HEK293 (cell line): ENCODE measurements at regions not wholly inside any gene's neighbourhood (a gene's known extent, or its start where the extent isn't known, plus 50 kb on each side); places are given as distances from the start of the nearest gene placed in this dataset.
"Not testable (repeated sequence)": the region's sequence is repeated elsewhere in the genome, so short reads cannot be mapped to it uniquely, and the experiment has no call there.

ENCODE experiments used
- CTCF ChIA-PET: fragments of 350-600 bp; formaldehyde crosslinking; extraction: SDS; loops from one replicate; lab custom pipeline; 2021; ENCODE audit warnings: antibody characterized with exemption; lab: Yijun Ruan, JAX
- POLR2A ChIA-PET: fragments of 300-600 bp; formaldehyde crosslinking; extraction: SDS; loops from one replicate; lab custom pipeline; 2020; ENCODE audit warnings: antibody characterized with exemption, inconsistent platforms; lab: Yijun Ruan, JAX
- H3K27ac ChIP-seq: fragments of 200-500 bp; sonication (Bioruptor generic); 2 replicates; pipeline ENCODE4 v1.5.1; 2014; ENCODE audit warnings: low read depth, low read length, control low read depth, inconsistent platforms; ENCODE audit errors: extremely low read depth
- H3K36me3 ChIP-seq, 2 experiments: fragments of 200-500 bp in 1 of 2; sonication (Bioruptor generic) in 1 of 2; 1 replicate in 1 of 2; 2 replicates in 1 of 2; pipeline ENCODE4 v1.5.1; 2014 to 2017; ENCODE audit warnings: inconsistent platforms in 2 of 2, low read length in 2 of 2; ENCODE audit not compliant: control insufficient read depth in 2 of 2, insufficient read depth in 1 of 2
- H3K4me1 ChIP-seq: fragments of 200-500 bp; sonication (Bioruptor generic); 2 replicates; pipeline ENCODE4 v1.5.1; 2014; ENCODE audit warnings: mild to moderate bottlenecking, low read length, inconsistent platforms; ENCODE audit not compliant: control insufficient read depth, insufficient read depth
- H3K4me3 ChIP-seq: 2 replicates; pipeline ENCODE4 v1.5.1; 2011; ENCODE audit warnings: low read depth, mild to moderate bottlenecking, control low read depth, low read length, moderate library complexity
- H3K9me3 ChIP-seq: fragments of 200-500 bp; sonication (Bioruptor generic); 2 replicates; pipeline ENCODE4 v1.5.1; 2014; ENCODE audit warnings: low read depth, low read length, inconsistent platforms; ENCODE audit not compliant: control insufficient read depth, insufficient read depth
- BCL6B ChIP-seq: fragments of 450-650 bp; formaldehyde crosslinking; IDR thresholded peaks from 2 replicates; pipeline ENCODE4 v1.5.1; 2017; ENCODE audit warnings: missing biosample characterization, missing genetic modification characterization
- GFI1B ChIP-seq: fragments of 450-650 bp; formaldehyde crosslinking; IDR thresholded peaks from 2 replicates; pipeline ENCODE4 v1.5.1; 2016; ENCODE audit warnings: missing biosample characterization, missing genetic modification characterization
- GLIS1 ChIP-seq: fragments of 450-650 bp; formaldehyde crosslinking; IDR thresholded peaks from 2 replicates; pipeline ENCODE4 v1.5.1; 2016; ENCODE audit warnings: missing biosample characterization, missing genetic modification characterization
- HOXC10 ChIP-seq: sonication (generic); formaldehyde crosslinking; IDR thresholded peaks from 2 replicates; pipeline ENCODE4 v1.8.1; 2023; ENCODE audit warnings: mild to moderate bottlenecking, missing genetic modification reagents
- HOXD13 ChIP-seq: sonication (generic); formaldehyde crosslinking; IDR thresholded peaks from 2 replicates; pipeline ENCODE4 v1.8.0; 2022; ENCODE audit warnings: missing genetic modification reagents, borderline replicate concordance
- MZF1 ChIP-seq: fragments of 450-650 bp; formaldehyde crosslinking; IDR thresholded peaks from 2 replicates; pipeline ENCODE4 v1.5.1; 2017; ENCODE audit warnings: missing biosample characterization, missing genetic modification characterization, borderline replicate concordance
- PBX3 ChIP-seq: sonication (generic); formaldehyde crosslinking; IDR thresholded peaks from 2 replicates; pipeline ENCODE4 v1.8.1; 2022; ENCODE audit warnings: mild to moderate bottlenecking, moderate library complexity, missing genetic modification reagents
- PRDM1 ChIP-seq: fragments of 450-650 bp; formaldehyde crosslinking; IDR thresholded peaks from 2 replicates; pipeline ENCODE4; 2016; ENCODE audit warnings: missing biosample characterization, missing genetic modification characterization
- YY2 ChIP-seq: fragments of 450-650 bp; formaldehyde crosslinking; IDR thresholded peaks from 2 replicates; pipeline ENCODE4 v1.5.1; 2016; ENCODE audit warnings: missing biosample characterization, missing genetic modification characterization
- ZBTB7A ChIP-seq: fragments of 450-650 bp; formaldehyde crosslinking; IDR thresholded peaks from 2 replicates; pipeline ENCODE4 v1.5.1; 2016; ENCODE audit warnings: low read depth, missing biosample characterization, missing genetic modification characterization
- ZNF138 ChIP-seq: fragments of 450-650 bp; formaldehyde crosslinking; IDR thresholded peaks from 2 replicates; pipeline ENCODE4 v1.5.1; 2016; ENCODE audit warnings: missing biosample characterization, missing genetic modification characterization, borderline replicate concordance
- ZNF148 ChIP-seq: fragments of 450-650 bp; formaldehyde crosslinking; IDR thresholded peaks from 2 replicates; pipeline ENCODE4 v1.5.0; 2017; ENCODE audit warnings: missing biosample characterization, missing genetic modification characterization, borderline replicate concordance
- ZNF155 ChIP-seq: fragments of 450-650 bp; formaldehyde crosslinking; IDR thresholded peaks from 2 replicates; pipeline ENCODE4 v1.5.1; 2016; ENCODE audit warnings: missing biosample characterization, missing genetic modification characterization
- ZNF169 ChIP-seq: fragments of 450-650 bp; formaldehyde crosslinking; IDR thresholded peaks from 2 replicates; pipeline ENCODE4 v1.5.1; 2016; ENCODE audit warnings: missing biosample characterization, missing genetic modification characterization
- ZNF19 ChIP-seq: fragments of 450-650 bp; formaldehyde crosslinking; IDR thresholded peaks from 2 replicates; pipeline ENCODE4; 2016; ENCODE audit warnings: missing biosample characterization, missing genetic modification characterization, low read depth
- ZNF211 ChIP-seq: fragments of 450-650 bp; formaldehyde crosslinking; IDR thresholded peaks from 2 replicates; pipeline ENCODE4 v1.5.1; 2016; ENCODE audit warnings: low read depth, missing biosample characterization, missing genetic modification characterization
- ZNF324 ChIP-seq: fragments of 450-650 bp; formaldehyde crosslinking; IDR thresholded peaks from 2 replicates; pipeline ENCODE4 v1.5.1; 2016; ENCODE audit warnings: missing biosample characterization, missing genetic modification characterization
- ZNF350 ChIP-seq: fragments of 450-650 bp; formaldehyde crosslinking; IDR thresholded peaks from 2 replicates; pipeline ENCODE4 v1.5.0; 2017; ENCODE audit warnings: missing biosample characterization, mild to moderate bottlenecking, missing genetic modification characterization
- ZNF366 ChIP-seq: fragments of 450-650 bp; formaldehyde crosslinking; conservative IDR thresholded peaks from 2 replicates; pipeline ENCODE4 v1.5.1; 2016; ENCODE audit warnings: missing biosample characterization, missing genetic modification characterization
- ZNF426 ChIP-seq: fragments of 450-650 bp; formaldehyde crosslinking; IDR thresholded peaks from 2 replicates; pipeline ENCODE4 v1.5.1; 2017; ENCODE audit warnings: missing biosample characterization, missing genetic modification characterization, mild to moderate bottlenecking, inconsistent platforms, moderate library complexity
- ZNF513 ChIP-seq: fragments of 450-650 bp; IDR thresholded peaks from 2 replicates; pipeline ENCODE4 v1.5.1; 2018; ENCODE audit warnings: missing biosample characterization, missing genetic modification characterization
- ZNF561 ChIP-seq: fragments of 450-650 bp; IDR thresholded peaks from 2 replicates; pipeline ENCODE4 v1.5.1; 2018; ENCODE audit warnings: missing biosample characterization, missing genetic modification characterization, borderline replicate concordance
- ZNF660 ChIP-seq: fragments of 450-650 bp; IDR thresholded peaks from 2 replicates; pipeline ENCODE4 v1.5.1; 2018; ENCODE audit warnings: missing biosample characterization, mild to moderate bottlenecking, missing genetic modification characterization

GRCh38 chr4:180356766-180357165 is 1886.4 kb upstream of the TENM3 start:
- CTCF ChIA-PET: no interaction called here
- TF ChIP-seq GFI1B: no peak
- no peak for TF ChIP-seq HOXC10 (CRISPR knock-in tag)
- TF ChIP-seq ZBTB7A (tag by site-specific recombination): no peak
- no peak for TF ChIP-seq ZNF350
- no peak for TF ChIP-seq ZNF138 (tag by site-specific recombination)
- TF ChIP-seq ZNF426 (tag by site-specific recombination): no peak
- H3K9me3 ChIP-seq: no peaks in the 10 kb centered on the region
- H3K4me3 ChIP-seq: no peak overlapping the region
- H3K4me1 ChIP-seq: no peaks in the 10 kb centered on the region
- no peaks in the 10 kb centered on the region for H3K36me3 ChIP-seq
- H3K27ac ChIP-seq: no peak overlapping the region
- POLR2A ChIA-PET: no interaction called here

GRCh38 chr4:180360113-180360512 is 1883.1 kb upstream of the TENM3 start:
- H3K4me1 ChIP-seq, POLR2A ChIA-PET, CTCF ChIA-PET: not testable (repeated sequence)

GRCh38 chr4:180363815-180364214 is 1879.4 kb upstream of the TENM3 start:
- H3K4me1 ChIP-seq: no peaks in the 10 kb centered on the region
- no peak overlapping the region for H3K4me3 ChIP-seq
- no peak overlapping the region for H3K27ac ChIP-seq
- no peaks in the 10 kb centered on the region for H3K36me3 ChIP-seq
- TF ChIP-seq ZNF561 (no peak), ZNF211 (tag by site-specific recombination) (no peak), ZNF169 (tag by site-specific recombination) (no peak), PRDM1 (no peak), YY2 (tag by site-specific recombination) (no peak), ZNF324 (tag by site-specific recombination) (no peak), ZNF155 (tag by site-specific recombination) (no peak), ZNF513 (tag by site-specific recombination) (no peak), ZNF366 (tag by site-specific recombination) (no peak)
- POLR2A ChIA-PET: no interaction called here
- CTCF ChIA-PET: interaction anchor here (0.6 kb wide), 1 partner anchor 1285 kb away, joined by 3 read pairs; no protein-coding TSS in a partner anchor
- H3K9me3 ChIP-seq: no peaks in the 10 kb centered on the region

More at GRCh38 chr4:180360113-180360512, 1883.1 kb upstream of the TENM3 start:
- not testable (repeated sequence) for H3K4me3 ChIP-seq, H3K9me3 ChIP-seq, H3K27ac ChIP-seq, H3K36me3 ChIP-seq

GRCh38 chr4:180372691-180373090 is 1870.5 kb upstream of the TENM3 start:
- Histone ChIP-seq H3K4me1 (no peaks in the 10 kb centered on the region), H3K9me3 (no peaks in the 10 kb centered on the region), H3K27ac (no peak overlapping the region), H3K4me3 (no peak overlapping the region), H3K36me3 (no peaks in the 10 kb centered on the region)
- CTCF ChIA-PET: no interaction called here
- POLR2A ChIA-PET: no interaction called here
- TF ChIP-seq ZNF660 (tag by site-specific recombination) (no peak), ZNF148 (tag by site-specific recombination) (no peak), BCL6B (no peak), ZNF19 (tag by site-specific recombination) (no peak), HOXD13 (CRISPR knock-in tag) (no peak), PBX3 (CRISPR knock-in tag) (no peak), GLIS1 (no peak), MZF1 (tag by site-specific recombination) (no peak)
